Neural crest cell (in vitro differentiated cells): ENCODE measurements at regions not wholly inside any gene's neighbourhood (a gene's known extent, or its start where the extent isn't known, plus 50 kb on each side); places are given as distances from the start of the nearest gene placed in this dataset.

ENCODE experiments used
- DNase-seq: peaks from one replicate; pipeline ENCODE4 v3.0.0; 2021; ENCODE audit warnings: low read depth, mixed read lengths, low spot score
- H3K27ac Mint-ChIP-seq: one replicate; pipeline ENCODE4 v1.8.0; 2021; ENCODE audit warnings: mild to moderate bottlenecking, mixed read lengths; ENCODE audit not compliant: unreplicated experiment
- H3K27me3 Mint-ChIP-seq: 2 replicates; pipeline ENCODE4 v1.8.0; 2021; ENCODE audit warnings: low read depth, mild to moderate bottlenecking, mixed read lengths
- H3K36me3 Mint-ChIP-seq: 2 replicates; pipeline ENCODE4 v1.8.0; 2021; ENCODE audit warnings: low read depth, mild to moderate bottlenecking, mixed read lengths
- H3K4me1 Mint-ChIP-seq: 2 replicates; pipeline ENCODE4 v1.8.0; 2021; ENCODE audit warnings: mixed read lengths
- H3K4me3 Mint-ChIP-seq: one replicate; pipeline ENCODE4 v1.8.0; 2021; ENCODE audit warnings: mild to moderate bottlenecking, mixed read lengths
- H3K9me3 Mint-ChIP-seq: 2 replicates; pipeline ENCODE4 v1.8.0; 2021; ENCODE audit warnings: mixed read lengths
- CTCF ChIP-seq: fragments of 200-600 bp; sonication (generic); conservative IDR thresholded peaks from 2 replicates; pipeline ENCODE4 v1.5.0; 2021; ENCODE audit warnings: antibody characterized with exemption, mild to moderate bottlenecking

GRCh38 chr5:98705841-98706240, 67.6 kb upstream of the RGMB start:
- no peak for TF ChIP-seq CTCF
- Mint-ChIP-seq H3K4me3 (no peak overlapping the region), H3K9me3 (peaks cover 22% of the 10 kb centered on the region), H3K27me3 (no peaks in the 10 kb centered on the region), H3K4me1 (no peaks in the 10 kb centered on the region), H3K36me3 (peaks cover 39% of the 10 kb centered on the region), H3K27ac (no peak overlapping the region)
- no peak for DNase-seq

GRCh38 chr5:98709681-98710080, 63.8 kb upstream of the RGMB start:
- Mint-ChIP-seq H3K4me1 (no peaks in the 10 kb centered on the region), H3K36me3 (peaks cover 13% of the 10 kb centered on the region), H3K9me3 (peaks cover 11% of the 10 kb centered on the region), H3K27me3 (no peaks in the 10 kb centered on the region), H3K4me3 (no peak overlapping the region), H3K27ac (no peak overlapping the region)
- no peak for TF ChIP-seq CTCF
- DNase-seq: no peak

DNA sequence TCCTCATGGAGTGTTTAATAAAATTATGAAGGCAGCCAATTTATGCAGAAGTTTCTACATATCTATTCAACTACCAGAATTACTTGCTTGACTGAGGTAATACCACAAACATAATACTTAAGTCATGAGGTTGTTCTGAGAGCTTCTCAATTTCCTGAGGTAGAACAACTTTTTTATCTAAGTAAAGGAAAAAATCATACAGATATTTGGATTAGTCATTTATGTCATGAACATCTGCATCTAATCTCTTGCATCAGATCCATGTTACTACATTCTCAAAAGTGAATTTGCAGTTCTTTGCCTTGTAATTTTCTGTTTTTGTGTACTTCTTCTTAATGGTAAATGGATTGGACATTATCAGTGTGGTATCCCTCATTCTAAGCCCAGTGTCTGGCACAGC, 60.4 kb upstream of the RGMB start:
- Mint-ChIP-seq H3K4me1 (no peaks in the 10 kb centered on the region), H3K36me3 (peaks cover 2% of the 10 kb centered on the region), H3K4me3 (no peak overlapping the region), H3K27ac (no peak overlapping the region), H3K27me3 (no peaks in the 10 kb centered on the region), H3K9me3 (peaks cover 12% of the 10 kb centered on the region)
- DNase-seq: no peak
- no peak for TF ChIP-seq CTCF

DNA sequence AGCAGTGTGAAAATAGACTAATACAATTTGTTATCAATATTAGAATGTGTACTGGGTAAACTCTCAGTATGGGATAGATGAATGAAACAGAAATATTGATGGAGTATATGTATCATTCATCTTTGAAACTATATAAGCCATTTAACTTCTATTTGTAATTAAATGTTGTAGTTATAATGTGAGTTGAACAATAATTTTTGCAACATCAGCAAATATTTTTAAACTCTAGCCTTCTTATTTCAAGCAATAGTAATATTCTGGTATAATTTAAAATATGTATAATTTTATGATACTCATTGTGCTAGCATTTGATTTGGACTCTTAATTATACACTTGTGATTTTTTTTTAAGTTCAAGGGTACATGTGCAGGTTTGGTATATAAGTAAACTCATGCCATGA, 59.6 kb upstream of the RGMB start:
- Mint-ChIP-seq H3K27me3 (no peaks in the 10 kb centered on the region), H3K9me3 (peaks cover 18% of the 10 kb centered on the region), H3K4me1 (no peaks in the 10 kb centered on the region), H3K27ac (no peak overlapping the region), H3K36me3 (peaks cover 3% of the 10 kb centered on the region), H3K4me3 (no peak overlapping the region)
- DNase-seq: no peak
- no peak for TF ChIP-seq CTCF

DNA sequence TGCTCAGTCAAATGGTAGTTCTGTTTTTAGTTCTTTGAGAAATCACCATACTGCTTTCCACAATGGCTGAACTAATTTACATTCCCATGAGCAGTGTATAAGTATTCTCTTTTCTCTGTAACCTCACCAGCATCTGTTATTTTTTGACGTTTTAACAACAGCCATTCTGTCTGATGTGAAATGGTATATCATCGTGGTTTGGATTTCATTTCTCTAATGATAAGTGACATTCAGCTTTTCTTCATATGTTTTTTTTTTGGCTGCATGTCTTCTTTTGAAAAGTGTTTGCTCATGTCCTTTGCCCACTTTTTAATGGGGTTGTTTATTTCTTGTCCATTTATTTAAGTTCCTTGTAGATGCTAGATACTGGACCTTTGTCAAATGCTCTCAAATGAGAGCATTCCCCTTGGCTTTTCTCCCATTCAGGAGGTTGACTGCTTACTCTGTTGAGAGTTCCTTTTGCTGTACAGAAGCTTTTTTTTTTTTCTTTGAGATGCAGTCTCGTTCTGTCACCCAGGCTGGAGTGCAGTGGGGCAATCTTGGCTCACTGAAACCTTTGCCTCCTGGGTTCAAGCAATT, 58.7 kb upstream of the RGMB start:
- DNase-seq: no peak
- Mint-ChIP-seq H3K4me3 (no peak overlapping the region), H3K27ac (no peak overlapping the region), H3K27me3 (no peaks in the 10 kb centered on the region), H3K9me3 (peaks cover 22% of the 10 kb centered on the region), H3K36me3 (peaks cover 6% of the 10 kb centered on the region), H3K4me1 (no peaks in the 10 kb centered on the region)
- no peak for TF ChIP-seq CTCF
